Fibroblast of lung (primary cell): ENCODE measurements at regions not wholly inside any gene's neighbourhood (a gene's known extent, or its start where the extent isn't known, plus 50 kb on each side); places are given as distances from the start of the nearest gene placed in this dataset.

Experiments used
- EZH2 ChIP-seq: IDR thresholded peaks from 2 replicates; pipeline ENCODE4 v1.5.1; 2012; ENCODE audit warnings: low read length, control low read depth, mild to moderate bottlenecking; ENCODE audit errors: missing control alignments
- TF ChIP-seq, protein P1 (sequence below), 2 donors: IDR thresholded peaks in 1 of 2; conservative IDR thresholded peaks in 1 of 2; 1 replicate in 1 of 2; 2 replicates in 1 of 2; pipeline ENCODE4 v1.5.1; 2011 to 2012; ENCODE audit warnings: low read length in 2 of 2, control low read depth in 1 of 2, inconsistent platforms in 1 of 2, low read depth in 1 of 2, mild to moderate bottlenecking in 1 of 2

DNA sequence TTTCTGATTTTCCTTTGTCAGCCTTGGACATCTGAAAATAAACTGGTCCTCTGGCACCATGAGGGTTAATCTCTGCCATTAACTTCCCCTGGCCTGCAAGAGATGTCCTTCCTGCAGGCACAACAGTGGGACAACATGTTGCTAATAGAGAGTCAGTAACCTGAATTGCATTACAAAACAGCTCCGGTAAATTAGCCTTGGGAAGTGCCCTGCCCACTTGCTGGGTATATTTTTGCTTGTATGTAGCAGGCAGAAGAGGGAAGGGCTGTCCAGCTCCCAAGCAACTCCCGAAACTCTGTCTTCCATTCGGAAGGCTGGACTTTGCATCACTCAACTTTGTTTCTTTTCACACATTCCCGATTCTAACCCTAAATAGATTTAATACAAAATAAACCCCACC is 104.4 kb upstream of the ATP8B1 start:
- no peak for TF ChIP-seq EZH2
- TF ChIP-seq, protein P1, sequence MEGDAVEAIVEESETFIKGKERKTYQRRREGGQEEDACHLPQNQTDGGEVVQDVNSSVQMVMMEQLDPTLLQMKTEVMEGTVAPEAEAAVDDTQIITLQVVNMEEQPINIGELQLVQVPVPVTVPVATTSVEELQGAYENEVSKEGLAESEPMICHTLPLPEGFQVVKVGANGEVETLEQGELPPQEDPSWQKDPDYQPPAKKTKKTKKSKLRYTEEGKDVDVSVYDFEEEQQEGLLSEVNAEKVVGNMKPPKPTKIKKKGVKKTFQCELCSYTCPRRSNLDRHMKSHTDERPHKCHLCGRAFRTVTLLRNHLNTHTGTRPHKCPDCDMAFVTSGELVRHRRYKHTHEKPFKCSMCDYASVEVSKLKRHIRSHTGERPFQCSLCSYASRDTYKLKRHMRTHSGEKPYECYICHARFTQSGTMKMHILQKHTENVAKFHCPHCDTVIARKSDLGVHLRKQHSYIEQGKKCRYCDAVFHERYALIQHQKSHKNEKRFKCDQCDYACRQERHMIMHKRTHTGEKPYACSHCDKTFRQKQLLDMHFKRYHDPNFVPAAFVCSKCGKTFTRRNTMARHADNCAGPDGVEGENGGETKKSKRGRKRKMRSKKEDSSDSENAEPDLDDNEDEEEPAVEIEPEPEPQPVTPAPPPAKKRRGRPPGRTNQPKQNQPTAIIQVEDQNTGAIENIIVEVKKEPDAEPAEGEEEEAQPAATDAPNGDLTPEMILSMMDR (conservative IDR thresholded peaks at IDR 0.05 in 1 of 2, IDR thresholded peaks at IDR 0.05 in 1 of 2; ENCODE audit: low read depth in 1 of 2, low read length in 2 of 2): no peak
